ENCODE measurements at regions not wholly inside any gene's neighbourhood (a gene's known extent, or its start where the extent isn't known, plus 50 kb on each side); places are given as distances from the start of the nearest gene placed in this dataset.

DNA sequence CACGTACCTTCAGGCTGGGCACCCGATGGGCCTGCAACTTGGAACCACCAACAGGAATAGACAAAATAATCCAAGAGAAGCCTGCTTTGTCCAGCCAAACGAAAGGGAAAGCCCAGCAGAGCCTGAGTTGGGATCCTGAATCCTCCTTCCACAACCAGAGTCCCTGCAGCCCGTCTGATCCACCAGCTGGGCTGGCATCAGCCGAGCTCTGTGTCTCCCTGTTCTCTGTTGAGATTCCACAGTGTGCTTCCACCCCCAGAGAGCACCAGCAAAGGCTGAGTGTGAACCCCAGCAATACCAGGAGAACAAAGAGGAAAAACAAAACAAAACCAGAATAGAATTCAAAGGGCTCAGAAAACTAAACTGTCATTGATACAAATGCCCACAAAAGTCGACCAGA, 68.8 kb upstream of the PRNP start:
- Histone ChIP-seq H3K36me3 (ENCODE audit: insufficient read depth, low read length) (no peaks in the 10 kb centered on the region), H3K9ac (ENCODE audit: insufficient read length) (no peak overlapping the region), H3K27ac (no peak overlapping the region), H3K9me3 (ENCODE audit: low read depth, low read length) (no peaks in the 10 kb centered on the region), H3K4me3 (no peak overlapping the region)
- DNase-seq (ENCODE audit: low read depth, low spot score): no peak
- TF ChIP-seq FOXP2 (optimal IDR thresholded peaks at IDR 0.05; ENCODE audit: control extremely low read depth, extremely low read length, insufficient read depth): no peak
- no peak for TF ChIP-seq EZH2 (IDR thresholded peaks at IDR 0.05)
- no peak for TF ChIP-seq POLR2AphosphoS5 (IDR thresholded peaks at IDR 0.05; ENCODE audit: borderline replicate concordance, low read depth, low read length)

DNA sequence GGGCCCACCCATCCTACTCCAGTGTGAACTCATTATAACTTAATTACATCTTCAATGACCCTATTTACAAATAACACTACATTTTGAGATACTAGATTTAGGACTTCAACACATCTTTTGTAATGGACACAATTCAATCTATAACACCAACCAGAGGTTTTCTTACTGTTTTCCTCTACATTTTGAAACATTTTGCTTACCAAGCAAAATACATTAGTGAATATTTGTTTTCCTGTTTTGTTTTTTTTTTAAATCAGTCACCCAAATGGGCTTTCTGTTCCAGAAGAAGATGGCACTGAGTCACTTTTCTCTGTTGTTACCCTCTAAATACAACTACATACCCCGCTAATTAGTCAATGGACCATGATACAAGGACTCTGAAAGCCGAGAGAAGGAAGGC, 69.2 kb upstream of the PRNP start:
- H3K9me3 ChIP-seq (ENCODE audit: low read depth, low read length): no peaks in the 10 kb centered on the region

DNA sequence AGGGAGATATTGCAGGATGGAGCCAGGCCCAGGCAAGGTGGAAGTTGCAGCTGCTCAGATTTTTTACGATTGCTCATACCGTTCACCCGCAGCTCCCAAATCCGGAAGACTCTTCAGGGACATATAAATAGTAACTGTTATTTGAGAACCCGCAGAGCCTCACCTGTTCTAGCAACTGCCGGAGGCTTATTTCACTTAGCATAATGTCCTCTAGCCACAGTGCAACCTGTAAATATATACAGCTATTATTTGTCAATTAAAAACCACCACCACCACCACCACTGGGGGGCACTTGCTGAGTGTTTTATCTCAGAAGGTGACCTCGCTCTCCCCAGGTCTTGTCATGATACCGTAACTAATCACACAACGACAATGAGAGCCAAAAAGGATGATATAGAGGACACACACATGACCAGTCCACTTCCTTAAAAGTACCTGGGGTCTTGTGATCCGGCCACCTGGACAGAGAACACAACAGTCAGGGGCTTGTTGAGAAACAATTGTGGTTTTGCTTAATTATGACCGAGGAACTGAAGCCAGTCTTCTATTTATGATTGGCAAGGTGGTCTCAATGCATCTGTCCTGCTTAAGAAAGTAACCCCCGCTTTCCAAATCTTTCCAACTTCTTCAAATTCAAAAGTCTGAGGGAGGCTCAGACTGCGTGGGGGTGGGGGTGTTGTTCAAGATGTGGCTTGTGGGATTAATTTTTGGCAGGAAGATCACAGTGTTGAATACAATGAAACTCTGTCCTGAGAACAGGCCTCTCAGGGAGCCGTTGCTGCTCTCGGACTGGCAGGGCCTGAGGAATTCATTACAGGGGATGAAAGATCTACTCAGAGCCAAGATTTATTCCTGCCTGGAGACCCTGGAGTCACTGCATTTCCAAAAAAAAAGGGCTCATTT, 72.3 kb upstream of the PRNP start:
- no peaks in the 10 kb centered on the region for H3K9me3 ChIP-seq (ENCODE audit: low read depth, low read length)
- 0 out of 2 replicates have a peak overlapping the region, but pooled peaks have one; percentile 22 for H3K27ac ChIP-seq
- no peak for TF ChIP-seq FOXP2 (optimal IDR thresholded peaks at IDR 0.05; ENCODE audit: control extremely low read depth, extremely low read length, insufficient read depth)
- no peak for TF ChIP-seq POLR2AphosphoS5 (IDR thresholded peaks at IDR 0.05; ENCODE audit: borderline replicate concordance, low read depth, low read length)
- TF ChIP-seq EZH2 (IDR thresholded peaks at IDR 0.05): no peak
- no peaks in the 10 kb centered on the region for H3K36me3 ChIP-seq (ENCODE audit: insufficient read depth, low read length)
- no peak overlapping the region for H3K9ac ChIP-seq (ENCODE audit: insufficient read length)
- DNase-seq (ENCODE audit: low read depth, low spot score): no peak
- no peak overlapping the region for H3K4me3 ChIP-seq

More for the DNA sequence above, 69.2 kb upstream of the PRNP start:
- no peak for DNase-seq (ENCODE audit: low read depth, low spot score)
- H3K9ac ChIP-seq (ENCODE audit: insufficient read length): no peak overlapping the region
- no peaks in the 10 kb centered on the region for H3K36me3 ChIP-seq (ENCODE audit: insufficient read depth, low read length)
- H3K27ac ChIP-seq: no peak overlapping the region
- TF ChIP-seq FOXP2 (optimal IDR thresholded peaks at IDR 0.05; ENCODE audit: control extremely low read depth, extremely low read length, insufficient read depth) (no peak), POLR2AphosphoS5 (IDR thresholded peaks at IDR 0.05; ENCODE audit: borderline replicate concordance, low read depth, low read length) (no peak), EZH2 (IDR thresholded peaks at IDR 0.05) (no peak)
- H3K4me3 ChIP-seq: no peak overlapping the region

DNA sequence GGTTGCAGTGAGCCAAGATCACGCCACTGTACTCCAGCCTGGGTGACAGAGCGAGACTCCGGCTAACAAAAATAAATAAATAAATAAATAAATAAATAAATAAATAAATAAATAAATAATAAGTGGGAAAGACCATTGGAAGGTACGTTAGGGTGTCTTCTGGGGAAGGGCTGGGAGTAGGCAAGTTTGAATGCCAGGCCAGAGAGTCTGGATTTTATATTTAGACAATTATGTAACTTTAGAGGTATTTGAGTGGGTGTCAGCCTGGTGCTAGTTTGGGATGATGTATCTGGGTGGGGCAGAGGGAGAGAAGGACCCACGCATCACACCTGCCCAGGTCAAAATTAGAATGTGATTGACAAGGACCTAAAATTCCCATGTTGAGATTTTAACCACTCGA, 73.1 kb upstream of the PRNP start:
- Histone ChIP-seq H3K27ac (no peak overlapping the region), H3K36me3 (ENCODE audit: insufficient read depth, low read length) (no peaks in the 10 kb centered on the region), H3K9me3 (ENCODE audit: low read depth, low read length) (no peaks in the 10 kb centered on the region), H3K4me3 (no peak overlapping the region), H3K9ac (ENCODE audit: insufficient read length) (no peak overlapping the region)
- TF ChIP-seq FOXP2 (optimal IDR thresholded peaks at IDR 0.05; ENCODE audit: control extremely low read depth, extremely low read length, insufficient read depth) (no peak), EZH2 (IDR thresholded peaks at IDR 0.05) (no peak), POLR2AphosphoS5 (IDR thresholded peaks at IDR 0.05; ENCODE audit: borderline replicate concordance, low read depth, low read length) (no peak)
- no peak for DNase-seq (ENCODE audit: low read depth, low spot score)

DNA sequence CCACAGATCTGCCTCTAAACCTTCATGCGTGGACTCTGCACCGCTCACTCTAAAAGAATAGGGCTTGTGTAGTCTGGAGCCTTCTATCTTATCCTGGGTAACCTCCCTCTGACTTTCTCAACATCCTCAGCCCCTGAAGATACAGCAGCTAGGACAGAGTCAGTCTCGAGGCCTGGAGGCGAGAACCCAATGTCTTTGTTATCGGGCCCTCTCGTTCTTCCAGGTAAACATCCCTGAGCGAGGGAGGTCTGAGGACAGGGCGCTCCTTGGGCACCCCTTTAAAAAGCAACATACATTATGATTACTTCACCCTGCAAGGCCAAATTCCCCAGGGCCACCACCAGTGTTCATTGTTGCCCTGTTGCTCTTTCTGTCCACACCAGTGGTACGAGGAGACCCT, 75.4 kb upstream of the PRNP start:
- Histone ChIP-seq H3K9me3 (ENCODE audit: low read depth, low read length) (no peaks in the 10 kb centered on the region), H3K4me3 (no peak overlapping the region), H3K36me3 (ENCODE audit: insufficient read depth, low read length) (no peaks in the 10 kb centered on the region), H3K9ac (ENCODE audit: insufficient read length) (no peak overlapping the region), H3K27ac (no peak overlapping the region)
- DNase-seq (ENCODE audit: low read depth, low spot score): no peak
- TF ChIP-seq FOXP2 (optimal IDR thresholded peaks at IDR 0.05; ENCODE audit: control extremely low read depth, extremely low read length, insufficient read depth) (no peak), POLR2AphosphoS5 (IDR thresholded peaks at IDR 0.05; ENCODE audit: borderline replicate concordance, low read depth, low read length) (no peak), EZH2 (IDR thresholded peaks at IDR 0.05) (no peak)

DNA sequence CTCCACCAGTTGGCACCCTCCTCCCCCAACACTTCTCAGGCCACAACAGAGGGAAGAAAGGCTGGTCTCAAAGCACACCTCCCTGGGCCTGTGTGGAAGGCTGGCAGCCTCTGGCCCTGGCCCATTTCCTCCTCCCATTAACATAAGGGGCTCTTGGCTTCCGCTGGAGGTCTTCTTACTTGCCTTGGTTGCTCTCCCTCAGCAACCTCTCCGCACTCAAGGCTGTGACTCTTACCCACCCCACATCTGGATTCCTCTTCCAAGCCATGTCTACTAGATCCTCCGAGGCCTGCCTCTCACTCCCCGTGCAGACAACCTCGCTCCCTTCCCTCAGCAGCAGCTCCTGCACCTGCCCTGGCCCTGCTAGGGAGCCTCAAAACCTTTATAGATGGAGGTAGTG, 76.7 kb upstream of the PRNP start:
- DNase-seq (ENCODE audit: low read depth, low spot score): no peak
- Histone ChIP-seq H3K36me3 (ENCODE audit: insufficient read depth, low read length) (no peaks in the 10 kb centered on the region), H3K9me3 (ENCODE audit: low read depth, low read length) (no peaks in the 10 kb centered on the region), H3K27ac (no peak overlapping the region), H3K4me3 (no peak overlapping the region), H3K9ac (ENCODE audit: insufficient read length) (no peak overlapping the region)
- TF ChIP-seq POLR2AphosphoS5 (IDR thresholded peaks at IDR 0.05; ENCODE audit: borderline replicate concordance, low read depth, low read length): no peak
- no peak for TF ChIP-seq EZH2 (IDR thresholded peaks at IDR 0.05)
- no peak for TF ChIP-seq FOXP2 (optimal IDR thresholded peaks at IDR 0.05; ENCODE audit: control extremely low read depth, extremely low read length, insufficient read depth)

DNA sequence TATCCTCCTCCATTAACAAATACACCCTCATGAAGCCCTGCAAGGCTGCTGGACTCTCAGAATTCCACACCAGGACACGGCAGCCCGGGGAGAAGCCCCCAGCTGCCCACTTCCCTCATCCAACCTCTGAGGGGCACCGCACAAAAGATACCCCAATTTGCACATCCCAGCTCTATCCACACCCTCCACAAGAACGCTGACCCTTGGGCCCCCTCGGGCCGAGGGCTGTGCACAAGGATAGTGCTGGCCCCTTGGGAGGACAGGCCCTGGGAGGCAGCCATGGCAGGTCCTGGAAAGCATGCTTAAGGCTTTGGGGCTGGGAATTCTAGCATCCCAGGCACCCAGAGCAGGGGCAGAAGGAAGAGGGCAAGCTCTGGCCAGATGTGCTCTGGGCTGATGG, 77.4 kb upstream of the PRNP start:
- no peaks in the 10 kb centered on the region for H3K36me3 ChIP-seq (ENCODE audit: insufficient read depth, low read length)
- DNase-seq (ENCODE audit: low read depth, low spot score): no peak
- TF ChIP-seq FOXP2 (optimal IDR thresholded peaks at IDR 0.05; ENCODE audit: control extremely low read depth, extremely low read length, insufficient read depth): no peak
- H3K4me3 ChIP-seq: no peak overlapping the region
- H3K9ac ChIP-seq (ENCODE audit: insufficient read length): no peak overlapping the region
- H3K9me3 ChIP-seq (ENCODE audit: low read depth, low read length): no peaks in the 10 kb centered on the region
- no peak overlapping the region for H3K27ac ChIP-seq

DNA sequence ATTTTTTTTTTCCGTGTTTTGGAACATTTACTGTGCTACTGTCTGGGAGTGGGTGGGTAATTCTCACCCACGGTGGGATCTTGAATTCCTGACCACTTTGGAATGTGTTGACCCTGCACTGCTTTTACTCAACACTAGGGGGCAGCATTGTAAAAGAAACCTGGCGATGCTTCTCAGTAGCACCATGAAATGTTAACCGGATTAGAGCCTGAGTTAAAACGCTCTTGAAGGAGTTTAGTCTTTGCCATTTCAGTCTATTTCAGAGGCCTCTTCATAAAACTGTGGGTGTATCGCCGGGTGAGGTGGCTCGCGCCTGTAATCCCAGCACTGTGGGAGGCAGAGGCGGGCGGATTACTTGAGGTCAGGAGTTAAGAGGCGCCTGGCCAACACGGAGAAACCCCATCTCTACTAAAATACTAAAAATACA, 79.0 kb upstream of the PRNP start:
- Histone ChIP-seq H3K9me3 (ENCODE audit: low read depth, low read length) (no peaks in the 10 kb centered on the region), H3K4me3 (no peak overlapping the region), H3K27ac (no peak overlapping the region), H3K36me3 (ENCODE audit: insufficient read depth, low read length) (no peaks in the 10 kb centered on the region), H3K9ac (ENCODE audit: insufficient read length) (no peak overlapping the region)
- DNase-seq (ENCODE audit: low read depth, low spot score): peak; percentile 48
- no peak for TF ChIP-seq POLR2AphosphoS5 (IDR thresholded peaks at IDR 0.05; ENCODE audit: borderline replicate concordance, low read depth, low read length)
- no peak for TF ChIP-seq EZH2 (IDR thresholded peaks at IDR 0.05)
- TF ChIP-seq FOXP2 (optimal IDR thresholded peaks at IDR 0.05; ENCODE audit: control extremely low read depth, extremely low read length, insufficient read depth): no peak
